ENCODE measurements at regions not wholly inside any gene's neighbourhood (a gene's known extent, or its start where the extent isn't known, plus 50 kb on each side); places are given as distances from the start of the nearest gene placed in this dataset.
"Not testable (repeated sequence)": the region's sequence is repeated elsewhere in the genome, so short reads cannot be mapped to it uniquely, and the experiment has no call there.

- Histone ChIP-seq H3K4me2 (ENCODE audit: control insufficient read depth, extremely low read depth, insufficient read depth, low read depth, low read length) (no peak overlapping the region), H3K36me3 (ENCODE audit: control insufficient read depth in 2 of 2, extremely low read depth in 1 of 2, insufficient read depth in 2 of 2, low read length in 2 of 2) (no peaks in the 10 kb centered on the region), H3K79me2 (ENCODE audit: control insufficient read depth, insufficient read depth, low read length) (no peaks in the 10 kb centered on the region), H3K4me3 (ENCODE audit: control insufficient read depth in 2 of 3, extremely low read depth in 1 of 3, insufficient read depth in 2 of 3, low read depth in 1 of 3, low read length in 3 of 3) (no peak overlapping the region), H3K9me3 (ENCODE audit: control insufficient read depth, low read depth, low read length) (no peaks in the 10 kb centered on the region), H3K27me3 (ENCODE audit: control insufficient read depth, extremely low read depth, insufficient read depth, low read length) (no peaks in the 10 kb centered on the region), H3K9me1 (ENCODE audit: control insufficient read depth, extremely low read depth, insufficient read depth, low read length) (no peaks in the 10 kb centered on the region), H3K9ac (ENCODE audit: control insufficient read depth, extremely low read depth, insufficient read depth, low read length) (no peak overlapping the region), H4K20me1 (ENCODE audit: control insufficient read depth, extremely low read depth, insufficient read depth, low read length) (no peaks in the 10 kb centered on the region), H3K4me1 (ENCODE audit: control insufficient read depth, extremely low read depth, insufficient read depth, low read length) (no peaks in the 10 kb centered on the region), H2AFZ (ENCODE audit: control insufficient read depth, low read length) (no peak overlapping the region), H3K27ac (ENCODE audit: control insufficient read depth, insufficient read depth, low read length) (no peak overlapping the region)
- FAIRE-seq, result no peak
- TF ChIP-seq, protein P1, sequence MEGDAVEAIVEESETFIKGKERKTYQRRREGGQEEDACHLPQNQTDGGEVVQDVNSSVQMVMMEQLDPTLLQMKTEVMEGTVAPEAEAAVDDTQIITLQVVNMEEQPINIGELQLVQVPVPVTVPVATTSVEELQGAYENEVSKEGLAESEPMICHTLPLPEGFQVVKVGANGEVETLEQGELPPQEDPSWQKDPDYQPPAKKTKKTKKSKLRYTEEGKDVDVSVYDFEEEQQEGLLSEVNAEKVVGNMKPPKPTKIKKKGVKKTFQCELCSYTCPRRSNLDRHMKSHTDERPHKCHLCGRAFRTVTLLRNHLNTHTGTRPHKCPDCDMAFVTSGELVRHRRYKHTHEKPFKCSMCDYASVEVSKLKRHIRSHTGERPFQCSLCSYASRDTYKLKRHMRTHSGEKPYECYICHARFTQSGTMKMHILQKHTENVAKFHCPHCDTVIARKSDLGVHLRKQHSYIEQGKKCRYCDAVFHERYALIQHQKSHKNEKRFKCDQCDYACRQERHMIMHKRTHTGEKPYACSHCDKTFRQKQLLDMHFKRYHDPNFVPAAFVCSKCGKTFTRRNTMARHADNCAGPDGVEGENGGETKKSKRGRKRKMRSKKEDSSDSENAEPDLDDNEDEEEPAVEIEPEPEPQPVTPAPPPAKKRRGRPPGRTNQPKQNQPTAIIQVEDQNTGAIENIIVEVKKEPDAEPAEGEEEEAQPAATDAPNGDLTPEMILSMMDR (optimal IDR thresholded peaks at IDR 0.05 in 1 of 3, IDR thresholded peaks at IDR 0.05 in 1 of 3, conservative IDR thresholded peaks at IDR 0.05 in 1 of 3; ENCODE audit: extremely low read depth in 1 of 3, insufficient read depth in 2 of 3, low read length in 3 of 3), result no peak
- no peak for TF ChIP-seq EZH2 (IDR thresholded peaks at IDR 0.05; ENCODE audit: low read length)
- DNase-seq (ENCODE audit: low read depth, low spot score), result no peak
- dilution Hi-C loops (cut with MboI; ENCODE audit: extremely low pct_ligation_motif_present, low sequenced_read_pairs), result no loop called here
Observed at GRCh38 chr10:120793088-120793487, 58.1 kb upstream of the WDR11 start.

DNA sequence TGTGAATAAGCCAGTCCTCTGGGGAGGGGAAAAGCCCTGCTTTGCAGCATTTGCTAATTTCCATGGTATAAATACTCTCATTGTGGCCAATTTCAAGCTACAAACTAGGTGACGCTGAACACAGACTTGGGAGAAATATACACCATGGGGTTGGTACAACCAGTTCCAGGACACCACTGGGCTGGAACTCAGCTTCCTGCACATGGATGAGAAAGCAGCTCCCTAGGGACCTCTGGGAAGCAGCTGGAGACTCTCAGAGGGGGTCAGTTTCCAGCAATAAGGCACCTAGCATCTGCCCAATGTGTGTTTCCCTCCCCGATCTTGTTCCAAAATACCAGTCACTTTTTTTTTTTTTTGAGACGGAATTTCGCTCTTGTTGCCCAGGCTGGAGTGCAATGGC is 56.8 kb upstream of the WDR11 start:
- H3K4me1 ChIP-seq (ENCODE audit: control insufficient read depth, extremely low read depth, insufficient read depth, low read length), result no peaks in the 10 kb centered on the region
- no peaks in the 10 kb centered on the region for H3K9me3 ChIP-seq (ENCODE audit: control insufficient read depth, low read depth, low read length)
- no peak overlapping the region for H3K4me2 ChIP-seq (ENCODE audit: control insufficient read depth, extremely low read depth, insufficient read depth, low read depth, low read length)
- dilution Hi-C loops (cut with MboI; ENCODE audit: extremely low pct_ligation_motif_present, low sequenced_read_pairs), result no loop called here
- H3K9me1 ChIP-seq (ENCODE audit: control insufficient read depth, extremely low read depth, insufficient read depth, low read length), result no peaks in the 10 kb centered on the region
- TF ChIP-seq, protein P1 (optimal IDR thresholded peaks at IDR 0.05 in 1 of 3, IDR thresholded peaks at IDR 0.05 in 1 of 3, conservative IDR thresholded peaks at IDR 0.05 in 1 of 3; ENCODE audit: extremely low read depth in 1 of 3, insufficient read depth in 2 of 3, low read length in 3 of 3), result no peak
- TF ChIP-seq EZH2 (IDR thresholded peaks at IDR 0.05; ENCODE audit: low read length), result no peak
- no peaks in the 10 kb centered on the region for H4K20me1 ChIP-seq (ENCODE audit: control insufficient read depth, extremely low read depth, insufficient read depth, low read length)
- FAIRE-seq (no peak), DNase-seq (ENCODE audit: low read depth, low spot score) (no peak)
- no peak overlapping the region for H3K9ac ChIP-seq (ENCODE audit: control insufficient read depth, extremely low read depth, insufficient read depth, low read length)
- H3K36me3 ChIP-seq (ENCODE audit: control insufficient read depth in 2 of 2, extremely low read depth in 1 of 2, insufficient read depth in 2 of 2, low read length in 2 of 2), result no peaks in the 10 kb centered on the region
- no peak overlapping the region for H3K27ac ChIP-seq (ENCODE audit: control insufficient read depth, insufficient read depth, low read length)
- H2AFZ ChIP-seq (ENCODE audit: control insufficient read depth, low read length), result no peak overlapping the region
- H3K27me3 ChIP-seq (ENCODE audit: control insufficient read depth, extremely low read depth, insufficient read depth, low read length), result no peaks in the 10 kb centered on the region
- H3K79me2 ChIP-seq (ENCODE audit: control insufficient read depth, insufficient read depth, low read length), result no peaks in the 10 kb centered on the region
- no peak overlapping the region for H3K4me3 ChIP-seq (ENCODE audit: control insufficient read depth in 2 of 3, extremely low read depth in 1 of 3, insufficient read depth in 2 of 3, low read depth in 1 of 3, low read length in 3 of 3)

- not testable (repeated sequence) for H3K27ac ChIP-seq (ENCODE audit: control insufficient read depth, insufficient read depth, low read length); H3K27me3 ChIP-seq (ENCODE audit: control insufficient read depth, extremely low read depth, insufficient read depth, low read length)
Observed at GRCh38 chr10:120798276-120798675, 52.9 kb upstream of the WDR11 start.

More at GRCh38 chr10:120798276-120798675, 52.9 kb upstream of the WDR11 start:
- H3K4me3 ChIP-seq (ENCODE audit: control insufficient read depth in 2 of 3, extremely low read depth in 1 of 3, insufficient read depth in 2 of 3, low read depth in 1 of 3, low read length in 3 of 3); H3K4me1 ChIP-seq (ENCODE audit: control insufficient read depth, extremely low read depth, insufficient read depth, low read length); H4K20me1 ChIP-seq (ENCODE audit: control insufficient read depth, extremely low read depth, insufficient read depth, low read length); H3K4me2 ChIP-seq (ENCODE audit: control insufficient read depth, extremely low read depth, insufficient read depth, low read depth, low read length); H3K36me3 ChIP-seq (ENCODE audit: control insufficient read depth in 2 of 2, extremely low read depth in 1 of 2, insufficient read depth in 2 of 2, low read length in 2 of 2); H3K9ac ChIP-seq (ENCODE audit: control insufficient read depth, extremely low read depth, insufficient read depth, low read length); H3K9me3 ChIP-seq (ENCODE audit: control insufficient read depth, low read depth, low read length); H3K9me1 ChIP-seq (ENCODE audit: control insufficient read depth, extremely low read depth, insufficient read depth, low read length); H3K79me2 ChIP-seq (ENCODE audit: control insufficient read depth, insufficient read depth, low read length); DNase-seq (ENCODE audit: low read depth, low spot score); FAIRE-seq; dilution Hi-C loops (cut with MboI; ENCODE audit: extremely low pct_ligation_motif_present, low sequenced_read_pairs); H2AFZ ChIP-seq (ENCODE audit: control insufficient read depth, low read length): not testable (repeated sequence)
